ENCODE measurements at regions not wholly inside any gene's neighbourhood (a gene's known extent, or its start where the extent isn't known, plus 50 kb on each side); places are given as distances from the start of the nearest gene placed in this dataset.

- H3K4me3 ChIP-seq: no peak overlapping the region
- no peaks in the 10 kb centered on the region for H3K4me1 ChIP-seq (replicated peaks; ENCODE audit: insufficient read depth)
- no peaks in the 10 kb centered on the region for H3F3A ChIP-seq (ENCODE audit: insufficient read depth, low read depth)
- no peaks in the 10 kb centered on the region for H4K20me1 ChIP-seq (ENCODE audit: insufficient read depth)
- H3K79me2 ChIP-seq (ENCODE audit: low read depth): no peaks in the 10 kb centered on the region
- intact Hi-C loops (cut with micrococcal nuclease; ENCODE audit: unreplicated experiment): no loop called here
- H2AFZ ChIP-seq: no peak overlapping the region
- H3K9me3 ChIP-seq (ENCODE audit: insufficient read depth, low read depth): no peaks in the 10 kb centered on the region
- no TSS peak for BruUV-seq (replicated peaks)
- no peak for DNase-seq
- H3K27ac ChIP-seq: no peak overlapping the region
- H3K9me2 ChIP-seq (ENCODE audit: insufficient read depth): no peaks in the 10 kb centered on the region
- no peaks in the 10 kb centered on the region for H3K36me3 ChIP-seq (ENCODE audit: low read depth)
- TF ChIP-seq EZH2 (IDR thresholded peaks at IDR 0.05; ENCODE audit: low read depth) (no peak), CTCF (conservative IDR thresholded peaks at IDR 0.05) (no peak)
- ChIA-PET POLR2A (ENCODE audit: unreplicated experiment) (interaction anchor here (0.6 kb wide), 1 partner anchor 15 kb away, joined by 3 read pairs; no protein-coding TSS in a partner anchor), CTCF (no interaction called here)
- H3K27me3 ChIP-seq (ENCODE audit: insufficient read depth, low read depth): no peaks in the 10 kb centered on the region
- no peak overlapping the region for H3K4me2 ChIP-seq
These were observed 76.5 kb downstream of the RPLP1 start for GRCh38 chr15:69529141-69529540.

GRCh38 chr15:69529961-69530633 is 77.5 kb downstream of the RPLP1 start:
- no TSS peak for BruUV-seq (replicated peaks)
- intact Hi-C loops (cut with micrococcal nuclease; ENCODE audit: unreplicated experiment): no loop called here
- CTCF ChIA-PET: no interaction called here
- no peaks in the 10 kb centered on the region for H3K4me1 ChIP-seq (replicated peaks; ENCODE audit: insufficient read depth)
- H3K36me3 ChIP-seq (ENCODE audit: low read depth): no peaks in the 10 kb centered on the region
- no peak overlapping the region for H2AFZ ChIP-seq
- no peak overlapping the region for H3K4me2 ChIP-seq
- no peaks in the 10 kb centered on the region for H3K9me3 ChIP-seq (ENCODE audit: insufficient read depth, low read depth)
- TF ChIP-seq EZH2 (IDR thresholded peaks at IDR 0.05; ENCODE audit: low read depth) (no peak), CTCF (conservative IDR thresholded peaks at IDR 0.05) (no peak)
- no peaks in the 10 kb centered on the region for H3K27me3 ChIP-seq (ENCODE audit: insufficient read depth, low read depth)
- DNase-seq: no peak
- H4K20me1 ChIP-seq (ENCODE audit: insufficient read depth): no peaks in the 10 kb centered on the region
- no peaks in the 10 kb centered on the region for H3K79me2 ChIP-seq (ENCODE audit: low read depth)
- no peaks in the 10 kb centered on the region for H3F3A ChIP-seq (ENCODE audit: insufficient read depth, low read depth)
- H3K4me3 ChIP-seq: no peak overlapping the region
- H3K9me2 ChIP-seq (ENCODE audit: insufficient read depth): no peaks in the 10 kb centered on the region
- H3K27ac ChIP-seq: no peak overlapping the region
- POLR2A ChIA-PET (ENCODE audit: unreplicated experiment): interaction anchor here (0.6 kb wide), 1 partner anchor 16 kb away, joined by 3 read pairs; no protein-coding TSS in a partner anchor

- Histone ChIP-seq H3K27me3 (ENCODE audit: insufficient read depth, low read depth) (no peaks in the 10 kb centered on the region), H3F3A (ENCODE audit: insufficient read depth, low read depth) (no peaks in the 10 kb centered on the region), H4K20me1 (ENCODE audit: insufficient read depth) (no peaks in the 10 kb centered on the region), H3K9me3 (ENCODE audit: insufficient read depth, low read depth) (no peaks in the 10 kb centered on the region), H3K36me3 (ENCODE audit: low read depth) (no peaks in the 10 kb centered on the region), H3K4me1 (replicated peaks; ENCODE audit: insufficient read depth) (0 out of 2 replicates have a peak, but pooled peaks cover 7% of the 10 kb centered on the region), H3K4me3 (no peak overlapping the region), H3K4me2 (no peak overlapping the region), H3K79me2 (ENCODE audit: low read depth) (no peaks in the 10 kb centered on the region), H2AFZ (no peak overlapping the region), H3K27ac (no peak overlapping the region), H3K9me2 (ENCODE audit: insufficient read depth) (no peaks in the 10 kb centered on the region)
- ChIA-PET CTCF (no interaction called here), POLR2A (ENCODE audit: unreplicated experiment) (interaction anchor here (0.5 to 0.7 kb wide), 2 partner anchors 26 to 497 kb away, joined by 3 read pairs; no protein-coding TSS in a partner anchor)
- TF ChIP-seq EZH2 (IDR thresholded peaks at IDR 0.05; ENCODE audit: low read depth): no peak
- no peak for TF ChIP-seq CTCF (conservative IDR thresholded peaks at IDR 0.05)
- intact Hi-C loops (cut with micrococcal nuclease; ENCODE audit: unreplicated experiment): no loop called here
- DNase-seq: no peak
- BruUV-seq (replicated peaks): no TSS peak
These were observed 78.5 kb downstream of the RPLP1 start for GRCh38 chr15:69530991-69531664.

Data from PC-9 (cell line).